CD14-positive monocyte (primary cell): ENCODE measurements at regions not wholly inside any gene's neighbourhood (a gene's known extent, or its start where the extent isn't known, plus 50 kb on each side); places are given as distances from the start of the nearest gene placed in this dataset.

Experiments
- DNase-seq, 3 donors: peaks; one replicate each; pipeline ENCODE4 v3.0.0-alpha.2; 2011 to 2022
- H2AFZ ChIP-seq: 2 replicates; pipeline ENCODE4 v1.6.0; 2012; ENCODE audit warnings: mild to moderate bottlenecking, low read depth, low read length, inconsistent platforms; ENCODE audit not compliant: insufficient read depth, poor library complexity, severe bottlenecking
- H3K27ac ChIP-seq, 2 donors: 1 replicate in 1 of 2; 2 replicates in 1 of 2; pipeline ENCODE4 v1.5.1; 2012 to 2013; ENCODE audit warnings: low read length in 2 of 2, control low read depth in 1 of 2, inconsistent platforms in 1 of 2, low read depth in 1 of 2, mild to moderate bottlenecking in 1 of 2
- H3K27me3 ChIP-seq, 2 donors: one replicate each; pipeline versions ENCODE4 v1.6.0 to v1.6.1; 2011 to 2013; ENCODE audit warnings: low read length in 2 of 2; ENCODE audit not compliant: control insufficient read depth in 2 of 2, insufficient read depth in 2 of 2
- H3K36me3 ChIP-seq, 2 donors: replicated peaks in 1 of 2; 1 replicate in 1 of 2; 2 replicates in 1 of 2; pipeline versions ENCODE4 v1.5.1 to v1.6.1; 2012 to 2013; ENCODE audit warnings: low read length in 2 of 2, control low read depth in 1 of 2, inconsistent platforms in 1 of 2, mild to moderate bottlenecking in 1 of 2; ENCODE audit not compliant: insufficient read depth in 2 of 2, control insufficient read depth in 1 of 2
- H3K4me1 ChIP-seq, 2 donors: 1 replicate in 1 of 2; 2 replicates in 1 of 2; pipeline versions ENCODE4 v1.5.1 to v1.6.1; 2012 to 2013; ENCODE audit warnings: low read length in 2 of 2, control low read depth in 1 of 2, inconsistent platforms in 1 of 2, mild to moderate bottlenecking in 1 of 2, moderate library complexity in 1 of 2; ENCODE audit not compliant: insufficient read depth in 2 of 2, control insufficient read depth in 1 of 2
- H3K4me2 ChIP-seq: replicated peaks from 2 replicates; pipeline ENCODE3; 2012; ENCODE audit warnings: low read length, moderate library complexity, mild to moderate bottlenecking; ENCODE audit not compliant: poor library complexity, severe bottlenecking; ENCODE audit errors: extremely low read depth
- H3K4me3 ChIP-seq, 3 experiments: fragments of 200-600 bp in 1 of 3; sonication (generic) in 1 of 3; replicated peaks in 1 of 3; 1 replicate in 2 of 3; 2 replicates in 1 of 3; pipeline ENCODE4 v1.5.1; 2011 to 2013; ENCODE audit warnings: low read length in 3 of 3, mild to moderate bottlenecking in 3 of 3, control low read depth in 2 of 3, low read depth in 2 of 3, inconsistent platforms in 1 of 3, moderate library complexity in 1 of 3
- H3K79me2 ChIP-seq: 2 replicates; pipeline ENCODE4 v1.6.0; 2012; ENCODE audit warnings: mild to moderate bottlenecking, control low read depth, inconsistent platforms, low read length, moderate library complexity; ENCODE audit not compliant: insufficient read depth
- H3K9ac ChIP-seq: 2 replicates; pipeline ENCODE4 v1.6.0; 2017; ENCODE audit warnings: low read length, mild to moderate bottlenecking; ENCODE audit not compliant: insufficient read depth, poor library complexity, severe bottlenecking
- H3K9me3 ChIP-seq, 2 donors: replicated peaks in 1 of 2; 1 replicate in 1 of 2; 2 replicates in 1 of 2; pipeline versions ENCODE4 v1.5.1 to v1.6.1; 2012 to 2013; ENCODE audit warnings: low read length in 2 of 2, control low read depth in 1 of 2; ENCODE audit not compliant: control insufficient read depth in 1 of 2, insufficient read depth in 1 of 2
- H4K20me1 ChIP-seq: 2 replicates; pipeline ENCODE4 v1.6.0; 2012; ENCODE audit warnings: mild to moderate bottlenecking, low read length, control low read depth, moderate library complexity; ENCODE audit not compliant: insufficient read depth
- H3K27ac Mint-ChIP-seq, 7 donors: one replicate each; pipeline ENCODE4 v1.8.0; 2020; ENCODE audit warnings: mild to moderate bottlenecking in 7 of 7, mixed read lengths in 7 of 7, moderate library complexity in 6 of 7, inconsistent platforms in 2 of 7
- H3K27me3 Mint-ChIP-seq, 3 donors: one replicate each; pipeline ENCODE4 v1.8.0; 2021 to 2022; ENCODE audit warnings: low read depth in 3 of 3, mild to moderate bottlenecking in 3 of 3, mixed read lengths in 3 of 3, moderate library complexity in 3 of 3, inconsistent platforms in 1 of 3
- H3K36me3 Mint-ChIP-seq, 2 donors: one replicate each; pipeline ENCODE4 v1.8.0; 2020; ENCODE audit warnings: mixed read lengths in 2 of 2, inconsistent platforms in 1 of 2, mild to moderate bottlenecking in 1 of 2
- H3K4me1 Mint-ChIP-seq: one replicate; pipeline ENCODE4 v1.8.0; 2020; ENCODE audit warnings: mild to moderate bottlenecking, mixed read lengths
- H3K4me3 Mint-ChIP-seq, 2 donors: one replicate each; pipeline ENCODE4 v1.8.0; 2020; ENCODE audit warnings: mild to moderate bottlenecking in 2 of 2, mixed read lengths in 2 of 2, moderate library complexity in 1 of 2
- H3K9me3 Mint-ChIP-seq, 7 donors: one replicate each; pipeline ENCODE4 v1.8.0; 2020 to 2022; ENCODE audit warnings: mixed read lengths in 7 of 7, mild to moderate bottlenecking in 6 of 7, moderate library complexity in 6 of 7, inconsistent platforms in 2 of 7
- WGBS: methylation state at CpG from one replicate; pipeline ENCODE4 v1.1.5; 2013; ENCODE audit warnings: missing lambda C conversion rate; ENCODE audit not compliant: insufficient coverage; 5-methylcytosine and 5-hydroxymethylcytosine counted together
- intact Hi-C, 2 donors: fragments of 100-400 bp; cut with micrococcal nuclease; formaldehyde crosslinking; loops; one replicate each; pipeline versions ENCODE4 v1.15.0 to v1.15.1; 2023
- TF ChIP-seq, protein P1 (sequence below): fragments of 200-600 bp; IDR thresholded peaks from one replicate; pipeline ENCODE4 v1.8.0; 2022; ENCODE audit warnings: antibody characterized with exemption, mild to moderate bottlenecking

DNA sequence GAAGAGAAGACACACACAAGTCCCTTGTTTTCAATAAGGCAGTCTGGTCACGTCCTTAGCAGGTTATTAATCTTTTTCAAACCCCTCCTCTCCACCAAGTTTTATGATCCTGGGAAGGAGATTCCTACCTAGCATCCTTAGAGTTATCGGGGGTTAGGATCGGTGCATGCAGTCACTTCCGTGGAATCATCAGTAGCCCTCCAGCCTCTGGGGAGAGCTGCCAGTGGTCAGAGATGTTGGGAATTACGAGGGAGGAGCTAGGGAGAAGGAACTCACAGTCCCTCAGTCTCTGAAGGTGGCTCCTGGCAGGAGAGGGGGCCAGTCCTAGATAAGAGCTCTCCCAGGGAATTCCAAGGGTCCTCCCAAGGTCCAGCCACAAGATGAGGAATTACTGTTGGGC is 57.7 kb upstream of the ATP5PO start:
- peaks cover 0 to 2% (median 0%) of the 10 kb centered on the region in 7 donors for H3K9me3 Mint-ChIP-seq
- Histone ChIP-seq H3K4me2 (no peak overlapping the region), H3K27me3 (no peaks in the 10 kb centered on the region), H3K9me3 (no peaks in the 10 kb centered on the region), H3K79me2 (no peaks in the 10 kb centered on the region), H3K27ac (no peak overlapping the region), H3K36me3 (no peaks in the 10 kb centered on the region), H3K4me3 (no peak overlapping the region), H2AFZ (no peak overlapping the region), H4K20me1 (no peaks in the 10 kb centered on the region), H3K4me1 (peaks cover 31 to 43% of the 10 kb centered on the region in 2 donors), H3K9ac (no peak overlapping the region)
- TF ChIP-seq, protein P1, sequence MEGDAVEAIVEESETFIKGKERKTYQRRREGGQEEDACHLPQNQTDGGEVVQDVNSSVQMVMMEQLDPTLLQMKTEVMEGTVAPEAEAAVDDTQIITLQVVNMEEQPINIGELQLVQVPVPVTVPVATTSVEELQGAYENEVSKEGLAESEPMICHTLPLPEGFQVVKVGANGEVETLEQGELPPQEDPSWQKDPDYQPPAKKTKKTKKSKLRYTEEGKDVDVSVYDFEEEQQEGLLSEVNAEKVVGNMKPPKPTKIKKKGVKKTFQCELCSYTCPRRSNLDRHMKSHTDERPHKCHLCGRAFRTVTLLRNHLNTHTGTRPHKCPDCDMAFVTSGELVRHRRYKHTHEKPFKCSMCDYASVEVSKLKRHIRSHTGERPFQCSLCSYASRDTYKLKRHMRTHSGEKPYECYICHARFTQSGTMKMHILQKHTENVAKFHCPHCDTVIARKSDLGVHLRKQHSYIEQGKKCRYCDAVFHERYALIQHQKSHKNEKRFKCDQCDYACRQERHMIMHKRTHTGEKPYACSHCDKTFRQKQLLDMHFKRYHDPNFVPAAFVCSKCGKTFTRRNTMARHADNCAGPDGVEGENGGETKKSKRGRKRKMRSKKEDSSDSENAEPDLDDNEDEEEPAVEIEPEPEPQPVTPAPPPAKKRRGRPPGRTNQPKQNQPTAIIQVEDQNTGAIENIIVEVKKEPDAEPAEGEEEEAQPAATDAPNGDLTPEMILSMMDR = no peak
- intact Hi-C loops = no loop called here
- peaks cover 0 to 4% (median 0%) of the 10 kb centered on the region in 3 donors for H3K27me3 Mint-ChIP-seq
- 95% methylated on average over 3 of the region's 5 CpGs for WGBS
- H3K4me1 Mint-ChIP-seq = peaks cover 36% of the 10 kb centered on the region
- H3K27ac Mint-ChIP-seq = no peak overlapping the region
- DNase-seq = no peak
- H3K4me3 Mint-ChIP-seq = no peak overlapping the region
- H3K36me3 Mint-ChIP-seq = no peaks in the 10 kb centered on the region

DNA sequence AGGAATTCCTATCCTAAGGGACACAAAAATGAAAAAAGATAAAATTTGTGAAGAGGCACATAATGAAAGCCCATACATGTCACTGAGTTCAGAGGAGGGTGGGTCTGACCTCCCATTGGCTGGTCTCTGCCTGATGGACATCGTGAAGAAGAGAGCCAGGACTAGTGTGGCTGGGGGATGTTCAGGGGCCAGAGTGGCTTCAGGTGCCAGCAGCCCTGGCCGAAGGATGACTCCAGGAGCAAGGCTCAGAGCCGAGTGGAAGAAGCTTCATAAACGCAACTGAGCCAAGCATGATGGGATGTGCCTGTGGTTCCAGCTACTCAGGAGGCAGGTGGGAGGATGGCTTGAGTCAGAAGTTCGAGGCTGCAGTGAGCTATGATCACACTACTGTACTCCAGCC is 56.9 kb upstream of the ATP5PO start:
- Histone ChIP-seq H4K20me1 (no peaks in the 10 kb centered on the region), H3K27me3 (no peaks in the 10 kb centered on the region), H3K36me3 (no peaks in the 10 kb centered on the region), H3K9ac (no peak overlapping the region), H3K27ac (no peak overlapping the region), H2AFZ (no peak overlapping the region), H3K4me3 (no peak overlapping the region), H3K4me1 (peaks cover 24 to 36% of the 10 kb centered on the region in 2 donors), H3K9me3 (no peaks in the 10 kb centered on the region), H3K4me2 (no peak overlapping the region), H3K79me2 (no peaks in the 10 kb centered on the region)
- H3K36me3 Mint-ChIP-seq = no peaks in the 10 kb centered on the region
- H3K4me3 Mint-ChIP-seq = no peak overlapping the region
- peaks cover 0 to 4% (median 0%) of the 10 kb centered on the region in 3 donors for H3K27me3 Mint-ChIP-seq
- intact Hi-C loops = no loop called here
- no peak for DNase-seq
- peaks cover 33% of the 10 kb centered on the region for H3K4me1 Mint-ChIP-seq
- 100% methylated on average over 4 of the region's 5 CpGs for WGBS
- H3K9me3 Mint-ChIP-seq = peaks cover 0 to 3% (median 0%) of the 10 kb centered on the region in 7 donors
- no peak overlapping the region for H3K27ac Mint-ChIP-seq
- TF ChIP-seq, protein P1 = no peak
